HG03378 (cell line): ENCODE measurements at regions not wholly inside any gene's neighbourhood (a gene's known extent, or its start where the extent isn't known, plus 50 kb on each side); places are given as distances from the start of the nearest gene placed in this dataset.
"Not testable (repeated sequence)": the region's sequence is repeated elsewhere in the genome, so short reads cannot be mapped to it uniquely, and the experiment has no call there.

Experiments used
- ATAC-seq: cut with Tn5 transposase; IDR thresholded peaks from one replicate; pipeline ENCODE4 v1.9.1; 2021; ENCODE audit warnings: mild to moderate bottlenecking, moderate library complexity; ENCODE audit not compliant: unreplicated experiment

GRCh38 chrX:858542-859078 is 228.0 kb downstream of the SHOX start:
- no peak for ATAC-seq

GRCh38 chrX:857376-857775 is 226.8 kb downstream of the SHOX start:
- ATAC-seq: no peak

- no peak for ATAC-seq
These were observed 226.1 kb downstream of the SHOX start for GRCh38 chrX:856566-857290.

- ATAC-seq: no peak
These were observed 222.7 kb downstream of the SHOX start for GRCh38 chrX:853304-853703.

- ATAC-seq: no peak
These were observed 219.9 kb downstream of the SHOX start for GRCh38 chrX:850471-850916.

- ATAC-seq: no peak
These were observed 217.8 kb downstream of the SHOX start for GRCh38 chrX:848386-848785.

- ATAC-seq: no peak
These were observed 212.7 kb downstream of the SHOX start for GRCh38 chrX:843306-843705.

- no peak for ATAC-seq
These were observed 210.0 kb downstream of the SHOX start for GRCh38 chrX:840556-840955.

GRCh38 chrX:838666-839065 is 208.1 kb downstream of the SHOX start:
- not testable (repeated sequence) for ATAC-seq

- ATAC-seq: not testable (repeated sequence)
These were observed 205.3 kb downstream of the SHOX start for GRCh38 chrX:835857-836256.

- ATAC-seq: no peak
These were observed 199.9 kb downstream of the SHOX start for GRCh38 chrX:830532-830931.

GRCh38 chrX:829145-829544 is 198.6 kb downstream of the SHOX start:
- no peak for ATAC-seq

- ATAC-seq: no peak
These were observed 197.9 kb downstream of the SHOX start for GRCh38 chrX:828411-828959.

- no peak for ATAC-seq
These were observed 195.9 kb downstream of the SHOX start for GRCh38 chrX:826448-826847.

GRCh38 chrX:825991-826390 is 195.4 kb downstream of the SHOX start:
- no peak for ATAC-seq

GRCh38 chrX:823073-823472 is 192.5 kb downstream of the SHOX start:
- ATAC-seq: not testable (repeated sequence)

- ATAC-seq: no peak
These were observed 190.9 kb downstream of the SHOX start for GRCh38 chrX:821327-822107.

GRCh38 chrX:819684-820083 is 189.1 kb downstream of the SHOX start:
- no peak for ATAC-seq

GRCh38 chrX:817759-818300 is 187.2 kb downstream of the SHOX start:
- ATAC-seq: no peak

- not testable (repeated sequence) for ATAC-seq
These were observed 186.6 kb downstream of the SHOX start for GRCh38 chrX:817147-817546.

GRCh38 chrX:816411-816810 is 185.8 kb downstream of the SHOX start:
- ATAC-seq: no peak
